ENCODE measurements at regions not wholly inside any gene's neighbourhood (a gene's known extent, or its start where the extent isn't known, plus 50 kb on each side); places are given as distances from the start of the nearest gene placed in this dataset.
A peak's percentile ranks its signal among the peaks of the same experiment; 100 is the strongest.

GRCh38 chr2:211068108-211068780 is 511.8 kb downstream of the CPS1 start:
- FAIRE-seq, result no peak
- intact Hi-C loops (cut with DNase I), result no loop called here

GRCh38 chr2:211070547-211070946 is 514.1 kb downstream of the CPS1 start:
- H3K4me3 ChIP-seq (ENCODE audit: low read length in 3 of 3), result no peak overlapping the region
- no peak for TF ChIP-seq CTCF (IDR thresholded peaks at IDR 0.05; ENCODE audit: borderline replicate concordance, extremely low read depth, insufficient read depth)
- no peak overlapping the region for H3K27ac ChIP-seq (ENCODE audit: low read depth in 2 of 2, low read length in 2 of 2)
- FAIRE-seq (no peak), DNase-seq (no peak)
- no peak overlapping the region for H3K9ac ChIP-seq (ENCODE audit: low read length in 3 of 3)
- no peaks in the 10 kb centered on the region for H3K36me3 ChIP-seq (ENCODE audit: control insufficient read depth in 2 of 3, insufficient read depth in 3 of 3, low read length in 3 of 3)
- no peaks in the 10 kb centered on the region for H3K4me1 ChIP-seq (ENCODE audit: control insufficient read depth in 2 of 3, insufficient read depth in 2 of 3, low read depth in 1 of 3, low read length in 3 of 3)
- H3K9me3 ChIP-seq (ENCODE audit: control insufficient read depth in 2 of 3, insufficient read depth in 1 of 3, low read length in 3 of 3), result no peaks in the 10 kb centered on the region
- no peaks in the 10 kb centered on the region for H3K27me3 ChIP-seq (ENCODE audit: control insufficient read depth, insufficient read depth, low read length)
- intact Hi-C loops (cut with DNase I), result no loop called here

More at GRCh38 chr2:211068108-211068780, 511.8 kb downstream of the CPS1 start:
- Histone ChIP-seq H3K9me3 (ENCODE audit: control insufficient read depth in 2 of 3, insufficient read depth in 1 of 3, low read length in 3 of 3) (no peaks in the 10 kb centered on the region), H3K27ac (ENCODE audit: low read depth in 2 of 2, low read length in 2 of 2) (no peak overlapping the region), H3K27me3 (ENCODE audit: control insufficient read depth, insufficient read depth, low read length) (no peaks in the 10 kb centered on the region), H3K9ac (ENCODE audit: low read length in 3 of 3) (no peak overlapping the region), H3K4me3 (ENCODE audit: low read length in 3 of 3) (no peak overlapping the region), H3K4me1 (ENCODE audit: control insufficient read depth in 2 of 3, insufficient read depth in 2 of 3, low read depth in 1 of 3, low read length in 3 of 3) (no peaks in the 10 kb centered on the region), H3K36me3 (ENCODE audit: control insufficient read depth in 2 of 3, insufficient read depth in 3 of 3, low read length in 3 of 3) (no peaks in the 10 kb centered on the region)
- DNase-seq, result peak in 1 of 5 donors; percentile 6
- TF ChIP-seq CTCF (IDR thresholded peaks at IDR 0.05; ENCODE audit: borderline replicate concordance, extremely low read depth, insufficient read depth), result no peak

- intact Hi-C loops (cut with DNase I), result no loop called here
- Histone ChIP-seq H3K36me3 (ENCODE audit: control insufficient read depth in 2 of 3, insufficient read depth in 3 of 3, low read length in 3 of 3) (no peaks in the 10 kb centered on the region), H3K4me3 (ENCODE audit: low read length in 3 of 3) (no peak overlapping the region), H3K9ac (ENCODE audit: low read length in 3 of 3) (no peak overlapping the region), H3K27me3 (ENCODE audit: control insufficient read depth, insufficient read depth, low read length) (no peaks in the 10 kb centered on the region), H3K27ac (ENCODE audit: low read depth in 2 of 2, low read length in 2 of 2) (no peak overlapping the region), H3K9me3 (ENCODE audit: control insufficient read depth in 2 of 3, insufficient read depth in 1 of 3, low read length in 3 of 3) (no peaks in the 10 kb centered on the region), H3K4me1 (ENCODE audit: control insufficient read depth in 2 of 3, insufficient read depth in 2 of 3, low read depth in 1 of 3, low read length in 3 of 3) (no peaks in the 10 kb centered on the region)
- peak in 1 of 5 donors; percentile 9 for DNase-seq
- TF ChIP-seq CTCF (IDR thresholded peaks at IDR 0.05; ENCODE audit: borderline replicate concordance, extremely low read depth, insufficient read depth), result no peak
- no peak for FAIRE-seq
Observed at GRCh38 chr2:211077216-211077767, 520.9 kb downstream of the CPS1 start.
